CD4-positive, CD25-positive, alpha-beta regulatory T cell (primary cell): ENCODE measurements at regions not wholly inside any gene's neighbourhood (a gene's known extent, or its start where the extent isn't known, plus 50 kb on each side); places are given as distances from the start of the nearest gene placed in this dataset.

Experiments
- ATAC-seq, 2 donors: fragments of 150-1000 bp; cut with Tn5 transposase; one replicate each; pipeline ENCODE4 v1.10.0; 2021; ENCODE audit warnings: low read depth in 2 of 2, moderate number of reproducible peaks in 2 of 2, moderate library complexity in 1 of 2
- DNase-seq, 3 donors: peaks; one replicate each; pipeline versions ENCODE4 v3.0.0 to v3.0.0-alpha.2; 2012 to 2022; ENCODE audit warnings: mixed read lengths in 1 of 3
- H3K27ac ChIP-seq: one replicate; pipeline ENCODE4 v1.7.0; 2013; ENCODE audit warnings: mild to moderate bottlenecking, low read length; ENCODE audit not compliant: insufficient read depth, poor library complexity, severe bottlenecking
- H3K27me3 ChIP-seq: one replicate; pipeline ENCODE4 v1.7.0; 2013; ENCODE audit warnings: low read length; ENCODE audit not compliant: control insufficient read depth, insufficient read depth
- H3K36me3 ChIP-seq: one replicate; pipeline ENCODE4 v1.7.0; 2013; ENCODE audit warnings: mild to moderate bottlenecking, low read length, moderate library complexity; ENCODE audit not compliant: control insufficient read depth, insufficient read depth
- H3K4me1 ChIP-seq: 2 replicates; pipeline ENCODE4 v1.7.0; 2013; ENCODE audit warnings: mild to moderate bottlenecking, low read length; ENCODE audit not compliant: insufficient read depth, control insufficient read depth, poor library complexity, severe bottlenecking
- H3K4me3 ChIP-seq: one replicate; pipeline ENCODE4 v1.7.0; 2013; ENCODE audit warnings: low read depth, mild to moderate bottlenecking, low read length, moderate library complexity
- H3K9me3 ChIP-seq, 2 experiments: 1 replicate in 1 of 2; 2 replicates in 1 of 2; pipeline ENCODE4 v1.7.0; 2013; ENCODE audit warnings: low read length in 2 of 2, mild to moderate bottlenecking in 1 of 2, moderate library complexity in 1 of 2; ENCODE audit not compliant: control insufficient read depth in 2 of 2
- H3K27ac Mint-ChIP-seq, 3 donors: one replicate each; pipeline ENCODE4 v1.8.0; 2020 to 2022; ENCODE audit warnings: mild to moderate bottlenecking in 3 of 3, mixed read lengths in 3 of 3, moderate library complexity in 2 of 3
- H3K27me3 Mint-ChIP-seq: one replicate; pipeline ENCODE4 v1.8.0; 2022; ENCODE audit warnings: mild to moderate bottlenecking, mixed read lengths
- H3K36me3 Mint-ChIP-seq: one replicate; pipeline ENCODE4 v1.8.0; 2020; ENCODE audit warnings: mixed read lengths
- H3K4me1 Mint-ChIP-seq, 4 donors: one replicate each; pipeline ENCODE4 v1.8.0; 2020 to 2022; ENCODE audit warnings: mixed read lengths in 4 of 4, mild to moderate bottlenecking in 1 of 4
- H3K4me3 Mint-ChIP-seq, 4 donors: one replicate each; pipeline ENCODE4 v1.8.0; 2020 to 2022; ENCODE audit warnings: mild to moderate bottlenecking in 4 of 4, mixed read lengths in 4 of 4, moderate library complexity in 3 of 4
- H3K9me3 Mint-ChIP-seq, 7 donors: one replicate each; pipeline ENCODE4 v1.8.0; 2020 to 2022; ENCODE audit warnings: mixed read lengths in 7 of 7, mild to moderate bottlenecking in 3 of 7, moderate library complexity in 2 of 7

DNA sequence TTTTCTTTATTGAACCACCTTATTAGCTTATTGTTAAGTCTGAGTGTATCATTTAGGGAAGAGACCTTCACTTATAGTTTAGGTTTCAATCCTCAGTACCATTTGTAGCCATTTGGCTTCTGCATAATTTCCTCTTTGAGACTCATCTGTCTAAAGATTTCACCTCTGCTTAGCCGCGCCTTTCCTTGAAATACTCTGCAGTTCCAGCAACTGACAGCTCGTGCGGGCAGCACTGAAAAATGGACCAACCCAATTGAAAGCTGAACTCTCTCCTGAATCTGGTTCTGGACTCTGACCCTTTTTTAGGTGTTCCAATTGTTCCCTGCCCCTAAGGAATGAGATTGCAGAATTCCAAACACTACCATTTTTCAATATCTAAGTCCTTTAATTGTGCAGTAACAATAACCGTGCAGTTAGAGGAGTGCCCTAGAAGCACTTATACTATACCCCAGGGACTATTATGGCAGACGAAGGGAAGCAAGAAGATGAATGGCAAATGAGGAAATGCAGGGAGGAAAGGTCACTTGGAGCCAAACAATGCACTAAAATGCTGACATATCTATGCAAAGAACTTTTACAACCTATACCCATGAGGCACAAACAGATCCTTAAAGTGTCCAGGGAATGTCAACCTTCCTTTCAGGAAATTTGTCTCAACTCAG is 50.1 kb upstream of the PDE4D start:
- H3K4me1 Mint-ChIP-seq: no peaks in the 10 kb centered on the region
- no peak for DNase-seq

More for the DNA sequence above, 50.1 kb upstream of the PDE4D start:
- Mint-ChIP-seq H3K27me3 (no peaks in the 10 kb centered on the region), H3K36me3 (no peaks in the 10 kb centered on the region), H3K27ac (no peak overlapping the region), H3K4me3 (no peak overlapping the region), H3K9me3 (peaks cover 1 to 5% (median 3%) of the 10 kb centered on the region in 7 donors)
- H3K4me3 ChIP-seq: no peak overlapping the region
- no peak for ATAC-seq
- H3K27ac ChIP-seq: no peak overlapping the region
- no peaks in the 10 kb centered on the region for H3K9me3 ChIP-seq
- no peaks in the 10 kb centered on the region for H3K4me1 ChIP-seq
- no peaks in the 10 kb centered on the region for H3K27me3 ChIP-seq
- H3K36me3 ChIP-seq: no peaks in the 10 kb centered on the region
